Erythroblast (primary cell): ENCODE measurements at regions not wholly inside any gene's neighbourhood (a gene's known extent, or its start where the extent isn't known, plus 50 kb on each side); places are given as distances from the start of the nearest gene placed in this dataset.

Experiments
- DNase-seq, 2 experiments: peaks; one replicate each; lab custom pipeline; 2025; lab: John Stamatoyannopoulos, UW
- GATA1 ChIP-seq: IDR thresholded peaks from 2 replicates; pipeline ENCODE4 v1.6.1; 2011; ENCODE audit warnings: low read depth, mild to moderate bottlenecking, control low read depth, low read length, moderate library complexity
- POLR2A ChIP-seq: IDR thresholded peaks from 2 replicates; pipeline ENCODE4 v1.6.1; 2011; ENCODE audit warnings: mild to moderate bottlenecking, low read length

- no peak for DNase-seq
Measured at GRCh38 chr12:84807249-84807648, 105.3 kb downstream of the SLC6A15 start.

GRCh38 chr12:84805474-84805858 lies 107.1 kb downstream of the SLC6A15 start:
- TF ChIP-seq GATA1 (no peak), POLR2A (no peak)
- no peak for DNase-seq

More at GRCh38 chr12:84807249-84807648, 105.3 kb downstream of the SLC6A15 start:
- TF ChIP-seq GATA1 (no peak), POLR2A (no peak)

DNA sequence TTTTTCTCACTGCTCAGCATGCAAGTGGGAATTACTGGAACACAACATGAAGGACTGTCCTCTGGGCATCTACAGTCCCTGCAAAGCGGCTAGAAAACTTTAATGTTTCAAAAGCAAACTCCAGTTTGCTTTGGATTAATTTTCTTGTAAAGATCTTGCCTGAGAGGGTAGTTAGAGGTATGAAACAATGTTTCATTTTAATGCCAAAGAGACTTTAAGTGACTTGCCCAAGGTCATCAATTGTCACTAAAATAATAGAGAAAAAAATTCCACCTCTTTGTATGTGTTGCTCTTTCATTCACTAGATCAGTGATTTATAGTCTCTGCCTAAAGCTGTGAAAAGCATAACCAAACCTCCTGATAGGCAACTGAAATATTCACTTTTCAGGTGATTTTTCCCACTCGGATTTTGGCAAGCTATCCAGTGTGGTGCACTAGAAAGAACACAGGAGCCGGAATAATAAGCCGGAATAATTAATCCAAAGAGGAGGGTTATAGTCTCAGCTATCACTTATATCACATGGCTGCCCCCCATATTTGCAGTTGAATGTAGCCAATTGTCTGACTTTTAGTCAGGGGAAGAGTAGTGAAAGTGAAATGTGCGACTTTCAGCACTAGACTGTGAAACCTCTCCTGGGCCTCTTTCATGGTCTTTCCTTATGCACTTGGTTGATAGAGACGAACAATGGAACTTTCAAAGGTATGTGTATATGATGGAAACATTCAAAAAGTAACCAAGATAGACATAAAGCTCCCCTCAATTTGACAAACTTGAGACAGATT lies 107.7 kb downstream of the SLC6A15 start:
- no peak for DNase-seq
- no peak for TF ChIP-seq GATA1
- no peak for TF ChIP-seq POLR2A

GRCh38 chr12:84803661-84804060 lies 108.9 kb downstream of the SLC6A15 start:
- TF ChIP-seq GATA1 (no peak), POLR2A (no peak)
- DNase-seq, result no peak

DNA sequence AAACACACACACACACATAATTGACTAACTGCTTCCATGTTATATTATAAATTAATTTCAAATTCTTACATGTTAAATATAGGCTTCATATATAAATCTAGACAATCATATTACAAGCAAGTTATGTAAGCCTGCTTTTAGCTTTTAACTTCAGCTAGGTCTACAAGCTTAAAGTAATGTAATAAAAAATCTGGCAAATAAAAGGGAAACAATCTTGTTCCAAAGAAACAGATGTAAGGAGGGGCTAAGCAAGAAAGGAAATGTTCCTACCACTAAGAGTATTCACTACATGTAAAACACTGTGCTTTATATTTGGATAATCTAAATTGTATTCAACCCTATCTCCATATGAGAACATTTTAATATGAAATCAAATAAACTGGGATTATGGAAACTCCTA lies 110.4 kb downstream of the SLC6A15 start:
- DNase-seq, result no peak

GRCh38 chr12:84793558-84794367 lies 118.8 kb downstream of the SLC6A15 start:
- no peak for TF ChIP-seq POLR2A
- DNase-seq, result no peak

More for the DNA sequence above, 110.4 kb downstream of the SLC6A15 start:
- no peak for TF ChIP-seq GATA1
- no peak for TF ChIP-seq POLR2A

GRCh38 chr12:84791444-84791843 lies 121.2 kb downstream of the SLC6A15 start:
- no peak for TF ChIP-seq POLR2A
- TF ChIP-seq GATA1, result no peak
- no peak for DNase-seq

- no peak for TF ChIP-seq POLR2A
- no peak for TF ChIP-seq GATA1
Measured at GRCh38 chr12:84789184-84789583, 123.4 kb downstream of the SLC6A15 start.

DNA sequence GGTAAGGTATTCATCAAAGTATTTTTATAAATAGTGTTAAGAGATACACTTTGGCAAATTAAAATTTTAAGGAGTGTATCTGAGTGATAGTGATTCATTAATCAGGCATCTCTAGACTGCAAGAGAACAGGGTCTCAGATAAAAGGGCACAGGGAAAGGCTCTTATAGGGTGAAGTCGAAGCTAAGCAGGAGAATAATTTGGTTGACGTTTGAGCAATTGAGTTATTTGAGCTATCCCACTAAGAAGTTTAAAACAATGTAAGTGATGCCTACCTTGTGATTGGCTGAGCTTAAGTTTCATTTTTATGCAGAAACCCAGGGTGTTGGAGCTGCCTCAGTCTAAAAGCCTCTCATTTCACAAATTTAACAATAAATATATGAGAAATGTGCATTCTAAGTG lies 125.3 kb downstream of the SLC6A15 start:
- no peak for DNase-seq
- no peak for TF ChIP-seq GATA1
- TF ChIP-seq POLR2A, result no peak

More at GRCh38 chr12:84789184-84789583, 123.4 kb downstream of the SLC6A15 start:
- no peak for DNase-seq

GRCh38 chr12:84786622-84787021 lies 126.0 kb downstream of the SLC6A15 start:
- TF ChIP-seq GATA1 (no peak), POLR2A (no peak)
- DNase-seq, result no peak

- no peak for DNase-seq
- TF ChIP-seq POLR2A (no peak), GATA1 (no peak)
Measured at GRCh38 chr12:84785951-84786350, 126.6 kb downstream of the SLC6A15 start.

- no peak for TF ChIP-seq POLR2A
- TF ChIP-seq GATA1, result no peak
- DNase-seq, result no peak
Measured at GRCh38 chr12:84785281-84785680, 127.3 kb downstream of the SLC6A15 start.

- TF ChIP-seq GATA1, result no peak
- TF ChIP-seq POLR2A, result no peak
- no peak for DNase-seq
Measured at GRCh38 chr12:84779169-84779568, 133.4 kb downstream of the SLC6A15 start.

DNA sequence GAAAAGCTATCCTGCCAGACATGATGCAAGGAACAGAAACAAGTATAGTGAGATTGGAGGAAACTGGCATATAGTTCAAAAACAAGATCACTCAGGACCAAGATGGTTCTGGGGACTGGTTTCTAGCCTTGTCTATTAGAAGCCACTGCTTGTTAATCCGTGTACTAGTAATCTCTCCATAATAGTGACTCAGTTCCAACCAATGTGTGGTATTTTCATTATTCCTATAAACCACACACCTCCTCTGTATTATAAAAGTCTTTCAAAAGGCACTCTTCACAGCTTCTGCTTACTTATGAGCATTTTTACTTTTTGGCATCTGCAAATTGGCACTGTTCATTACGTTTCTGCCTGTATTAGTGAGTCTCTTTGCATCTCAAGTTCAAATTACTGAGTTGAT lies 140.3 kb downstream of the SLC6A15 start:
- TF ChIP-seq GATA1, result no peak
- no peak for TF ChIP-seq POLR2A
- DNase-seq, result no peak

- TF ChIP-seq GATA1, result no peak
- no peak for TF ChIP-seq POLR2A
- no peak for DNase-seq
Measured at GRCh38 chr12:84767079-84767478, 145.5 kb downstream of the SLC6A15 start.

- DNase-seq, result no peak
- TF ChIP-seq GATA1 (no peak), POLR2A (no peak)
Measured at GRCh38 chr12:84766375-84766774, 146.2 kb downstream of the SLC6A15 start.
